ENCODE measurements at regions not wholly inside any gene's neighbourhood (a gene's known extent, or its start where the extent isn't known, plus 50 kb on each side); places are given as distances from the start of the nearest gene placed in this dataset.

- Mint-ChIP-seq H3K4me3 (no peak overlapping the region), H3K27ac (no peak overlapping the region), H3K4me1 (no peaks in the 10 kb centered on the region), H3K27me3 (no peaks in the 10 kb centered on the region), H3K9me3 (ENCODE audit: insufficient read depth) (no peaks in the 10 kb centered on the region)
- no peaks in the 10 kb centered on the region for H4K20me1 ChIP-seq (ENCODE audit: control insufficient read depth, insufficient read depth, low read length, poor library complexity, severe bottlenecking)
- no peaks in the 10 kb centered on the region for H3K4me1 ChIP-seq (ENCODE audit: control insufficient read depth in 2 of 2, insufficient read depth in 2 of 2, low read length in 2 of 2)
- H3K4me2 ChIP-seq (replicated peaks; ENCODE audit: low read depth, low read length, poor library complexity, severe bottlenecking) = no peak overlapping the region
- DNase-seq (no peak), ATAC-seq (ENCODE audit: low read depth) (no peak)
- no peak overlapping the region for H2AFZ ChIP-seq (ENCODE audit: insufficient read depth, low read depth, low read length, poor library complexity, severe bottlenecking)
- ChIA-PET POLR2A (no interaction called here), CTCF (no interaction called here)
- 70% methylated on average over 2 of the region's 3 CpGs for WGBS (ENCODE audit: insufficient coverage)
- TF ChIP-seq, protein P1, sequence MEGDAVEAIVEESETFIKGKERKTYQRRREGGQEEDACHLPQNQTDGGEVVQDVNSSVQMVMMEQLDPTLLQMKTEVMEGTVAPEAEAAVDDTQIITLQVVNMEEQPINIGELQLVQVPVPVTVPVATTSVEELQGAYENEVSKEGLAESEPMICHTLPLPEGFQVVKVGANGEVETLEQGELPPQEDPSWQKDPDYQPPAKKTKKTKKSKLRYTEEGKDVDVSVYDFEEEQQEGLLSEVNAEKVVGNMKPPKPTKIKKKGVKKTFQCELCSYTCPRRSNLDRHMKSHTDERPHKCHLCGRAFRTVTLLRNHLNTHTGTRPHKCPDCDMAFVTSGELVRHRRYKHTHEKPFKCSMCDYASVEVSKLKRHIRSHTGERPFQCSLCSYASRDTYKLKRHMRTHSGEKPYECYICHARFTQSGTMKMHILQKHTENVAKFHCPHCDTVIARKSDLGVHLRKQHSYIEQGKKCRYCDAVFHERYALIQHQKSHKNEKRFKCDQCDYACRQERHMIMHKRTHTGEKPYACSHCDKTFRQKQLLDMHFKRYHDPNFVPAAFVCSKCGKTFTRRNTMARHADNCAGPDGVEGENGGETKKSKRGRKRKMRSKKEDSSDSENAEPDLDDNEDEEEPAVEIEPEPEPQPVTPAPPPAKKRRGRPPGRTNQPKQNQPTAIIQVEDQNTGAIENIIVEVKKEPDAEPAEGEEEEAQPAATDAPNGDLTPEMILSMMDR (IDR thresholded peaks at IDR 0.05) = no peak
- TF ChIP-seq EZH2 (IDR thresholded peaks at IDR 0.05; ENCODE audit: borderline replicate concordance, insufficient read depth, low read depth, low read length, poor library complexity, severe bottlenecking) = no peak
- no peaks in the 10 kb centered on the region for H3K27me3 ChIP-seq (replicated peaks in 1 of 4; ENCODE audit: control extremely low read depth in 1 of 4, control insufficient read depth in 3 of 4, insufficient read depth in 4 of 4, low read length in 3 of 4)
- no peak overlapping the region for H3K27ac ChIP-seq (ENCODE audit: low read length in 2 of 2)
- no peak overlapping the region for H3K9ac ChIP-seq (ENCODE audit: low read length)
- H3K9me3 ChIP-seq (ENCODE audit: control extremely low read depth in 1 of 3, control insufficient read depth in 2 of 3, insufficient read depth in 1 of 3, low read length in 2 of 3) = no peaks in the 10 kb centered on the region
- H3K79me2 ChIP-seq (ENCODE audit: control insufficient read depth, insufficient read depth, low read length) = no peaks in the 10 kb centered on the region
- H3K4me3 ChIP-seq (ENCODE audit: control extremely low read depth in 1 of 5, extremely low read depth in 1 of 5, insufficient read depth in 1 of 5, low read depth in 2 of 5, low read length in 4 of 5) = no peak overlapping the region
- H3K36me3 ChIP-seq (replicated peaks in 1 of 2; ENCODE audit: control extremely low read depth in 1 of 2, control insufficient read depth in 1 of 2, extremely low read depth in 1 of 2, insufficient read depth in 2 of 2, low read length in 1 of 2) = no peaks in the 10 kb centered on the region
- intact Hi-C loops (cut with micrococcal nuclease) = no loop called here
Observed at GRCh38 chr10:109723305-109723704, 200.0 kb downstream of the XPNPEP1 start.

DNA sequence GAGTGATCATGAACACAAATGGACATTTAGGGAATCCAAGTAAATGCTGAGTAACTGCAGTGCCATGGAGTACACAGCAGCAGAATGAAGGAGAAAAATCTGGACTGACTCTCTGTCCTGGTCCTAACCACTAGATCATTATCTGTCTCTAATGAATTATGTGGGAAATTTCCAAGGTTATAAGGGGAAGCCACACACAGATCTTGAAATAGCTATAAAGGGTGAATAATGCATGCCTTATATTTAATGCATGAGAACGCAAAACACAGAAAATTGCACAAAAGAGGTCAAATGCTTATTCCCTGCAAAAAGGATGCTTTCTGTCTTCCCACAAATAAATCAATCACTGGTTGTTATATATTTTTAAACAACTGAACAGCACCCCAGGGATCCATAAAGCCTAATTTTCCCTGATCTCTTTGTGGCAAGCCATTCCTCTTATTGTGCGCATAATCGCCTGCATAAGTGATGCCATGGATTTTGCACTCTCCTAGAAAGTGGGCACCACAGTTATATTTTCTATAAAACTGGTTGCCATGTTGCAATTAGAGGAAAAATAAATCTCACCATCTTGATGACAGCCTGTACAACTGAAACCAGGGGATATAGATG is 201.8 kb downstream of the XPNPEP1 start:
- Mint-ChIP-seq H3K9me3 (ENCODE audit: insufficient read depth) (no peaks in the 10 kb centered on the region), H3K27ac (no peak overlapping the region), H3K4me3 (no peak overlapping the region), H3K27me3 (no peaks in the 10 kb centered on the region), H3K4me1 (no peaks in the 10 kb centered on the region)
- Histone ChIP-seq H3K4me1 (ENCODE audit: control insufficient read depth in 2 of 2, insufficient read depth in 2 of 2, low read length in 2 of 2) (no peaks in the 10 kb centered on the region), H4K20me1 (ENCODE audit: control insufficient read depth, insufficient read depth, low read length, poor library complexity, severe bottlenecking) (no peaks in the 10 kb centered on the region), H3K36me3 (replicated peaks in 1 of 2; ENCODE audit: control extremely low read depth in 1 of 2, control insufficient read depth in 1 of 2, extremely low read depth in 1 of 2, insufficient read depth in 2 of 2, low read length in 1 of 2) (no peaks in the 10 kb centered on the region), H3K79me2 (ENCODE audit: control insufficient read depth, insufficient read depth, low read length) (no peaks in the 10 kb centered on the region), H3K27ac (ENCODE audit: low read length in 2 of 2) (no peak overlapping the region), H3K4me2 (replicated peaks; ENCODE audit: low read depth, low read length, poor library complexity, severe bottlenecking) (no peak overlapping the region), H2AFZ (ENCODE audit: insufficient read depth, low read depth, low read length, poor library complexity, severe bottlenecking) (no peak overlapping the region), H3K9me3 (ENCODE audit: control extremely low read depth in 1 of 3, control insufficient read depth in 2 of 3, insufficient read depth in 1 of 3, low read length in 2 of 3) (no peaks in the 10 kb centered on the region), H3K9ac (ENCODE audit: low read length) (no peak overlapping the region), H3K27me3 (replicated peaks in 1 of 4; ENCODE audit: control extremely low read depth in 1 of 4, control insufficient read depth in 3 of 4, insufficient read depth in 4 of 4, low read length in 3 of 4) (no peaks in the 10 kb centered on the region), H3K4me3 (ENCODE audit: control extremely low read depth in 1 of 5, extremely low read depth in 1 of 5, insufficient read depth in 1 of 5, low read depth in 2 of 5, low read length in 4 of 5) (no peak overlapping the region)
- ATAC-seq (ENCODE audit: low read depth) = no peak
- ChIA-PET CTCF (no interaction called here), POLR2A (no interaction called here)
- DNase-seq = no peak
- TF ChIP-seq, protein P1 (IDR thresholded peaks at IDR 0.05) = no peak
- no peak for TF ChIP-seq EZH2 (IDR thresholded peaks at IDR 0.05; ENCODE audit: borderline replicate concordance, insufficient read depth, low read depth, low read length, poor library complexity, severe bottlenecking)
- no CpG with 5 or more reads among the region's 3 CpGs for WGBS (ENCODE audit: insufficient coverage)
- intact Hi-C loops (cut with micrococcal nuclease) = no loop called here

Measured in B cell (primary cell).